ENCODE measurements at regions not wholly inside any gene's neighbourhood (a gene's known extent, or its start where the extent isn't known, plus 50 kb on each side); places are given as distances from the start of the nearest gene placed in this dataset.

GRCh38 chr2:118589721-118590120, 257.7 kb downstream of the EN1 start:
- Mint-ChIP-seq H3K4me1 (ENCODE audit: low read depth) (no peaks in the 10 kb centered on the region), H3K36me3 (ENCODE audit: low read depth) (no peaks in the 10 kb centered on the region), H3K27me3 (peaks cover 9% of the 10 kb centered on the region), H3K9me3 (no peaks in the 10 kb centered on the region), H3K27ac (no peak overlapping the region), H3K4me3 (no peak overlapping the region)
- ATAC-seq (ENCODE audit: poor library complexity) (no peak), DNase-seq (no peak)
- ChIA-PET POLR2A (no interaction called here), CTCF (no interaction called here)
- H3K27me3 ChIP-seq (ENCODE audit: control insufficient read depth in 1 of 2, insufficient read depth in 2 of 2, low read length in 2 of 2) = peaks cover 0 to 9% of the 10 kb centered on the region in 2 experiments
- H3K36me3 ChIP-seq (ENCODE audit: insufficient read depth, low read length) = no peaks in the 10 kb centered on the region
- no peak overlapping the region for H3K27ac ChIP-seq (ENCODE audit: low read depth in 1 of 2, low read length in 2 of 2)
- TF ChIP-seq CTCF (IDR thresholded peaks at IDR 0.05) = no peak
- intact Hi-C loops (cut with DNase I, micrococcal nuclease) = no loop called here
- H3K4me1 ChIP-seq (ENCODE audit: insufficient read depth, low read length) = no peaks in the 10 kb centered on the region
- H3K9me3 ChIP-seq (ENCODE audit: control insufficient read depth in 1 of 2, insufficient read depth in 1 of 2, low read length in 2 of 2) = no peaks in the 10 kb centered on the region
- H3K4me3 ChIP-seq (ENCODE audit: low read length) = no peak overlapping the region

GRCh38 chr2:118588850-118589249, 258.6 kb downstream of the EN1 start:
- no peak overlapping the region for H3K27ac Mint-ChIP-seq
- no peak overlapping the region for H3K4me3 Mint-ChIP-seq
- intact Hi-C loops (cut with DNase I, micrococcal nuclease) = no loop called here
- no peaks in the 10 kb centered on the region for H3K9me3 ChIP-seq (ENCODE audit: control insufficient read depth in 1 of 2, insufficient read depth in 1 of 2, low read length in 2 of 2)
- POLR2A ChIA-PET = no interaction called here
- no peak overlapping the region for H3K27ac ChIP-seq (ENCODE audit: low read depth in 1 of 2, low read length in 2 of 2)
- TF ChIP-seq CTCF (IDR thresholded peaks at IDR 0.05) = no peak
- H3K4me1 ChIP-seq (ENCODE audit: insufficient read depth, low read length) = no peaks in the 10 kb centered on the region
- H3K27me3 ChIP-seq (ENCODE audit: control insufficient read depth in 1 of 2, insufficient read depth in 2 of 2, low read length in 2 of 2) = peaks cover 0 to 9% of the 10 kb centered on the region in 2 experiments
- no peaks in the 10 kb centered on the region for H3K36me3 ChIP-seq (ENCODE audit: insufficient read depth, low read length)
- H3K4me3 ChIP-seq (ENCODE audit: low read length) = no peak overlapping the region
- peaks cover 9% of the 10 kb centered on the region for H3K27me3 Mint-ChIP-seq
- no peaks in the 10 kb centered on the region for H3K9me3 Mint-ChIP-seq
- H3K36me3 Mint-ChIP-seq (ENCODE audit: low read depth) = no peaks in the 10 kb centered on the region
- ATAC-seq (ENCODE audit: poor library complexity) (no peak), DNase-seq (no peak)
- CTCF ChIA-PET = no interaction called here
- no peaks in the 10 kb centered on the region for H3K4me1 Mint-ChIP-seq (ENCODE audit: low read depth)

GRCh38 chr2:118586312-118586711, 261.1 kb downstream of the EN1 start:
- Mint-ChIP-seq H3K36me3 (ENCODE audit: low read depth) (no peaks in the 10 kb centered on the region), H3K27ac (no peak overlapping the region), H3K9me3 (no peaks in the 10 kb centered on the region), H3K4me3 (no peak overlapping the region), H3K27me3 (peaks cover 25% of the 10 kb centered on the region), H3K4me1 (ENCODE audit: low read depth) (no peaks in the 10 kb centered on the region)
- no peak overlapping the region for H3K4me3 ChIP-seq (ENCODE audit: low read length)
- ChIA-PET POLR2A (no interaction called here), CTCF (no interaction called here)
- H3K36me3 ChIP-seq (ENCODE audit: insufficient read depth, low read length) = no peaks in the 10 kb centered on the region
- no peak overlapping the region for H3K27ac ChIP-seq (ENCODE audit: low read depth in 1 of 2, low read length in 2 of 2)
- intact Hi-C loops (cut with DNase I, micrococcal nuclease) = no loop called here
- no peak for TF ChIP-seq CTCF (IDR thresholded peaks at IDR 0.05)
- H3K9me3 ChIP-seq (ENCODE audit: control insufficient read depth in 1 of 2, insufficient read depth in 1 of 2, low read length in 2 of 2) = peaks cover 0 to 4% of the 10 kb centered on the region in 2 experiments
- peaks cover 0 to 7% of the 10 kb centered on the region in 2 experiments for H3K27me3 ChIP-seq (ENCODE audit: control insufficient read depth in 1 of 2, insufficient read depth in 2 of 2, low read length in 2 of 2)
- no peaks in the 10 kb centered on the region for H3K4me1 ChIP-seq (ENCODE audit: insufficient read depth, low read length)
- no peak for ATAC-seq (ENCODE audit: poor library complexity)
- DNase-seq = no peak
